ENCODE measurements at regions not wholly inside any gene's neighbourhood (a gene's known extent, or its start where the extent isn't known, plus 50 kb on each side); places are given as distances from the start of the nearest gene placed in this dataset.

DNA sequence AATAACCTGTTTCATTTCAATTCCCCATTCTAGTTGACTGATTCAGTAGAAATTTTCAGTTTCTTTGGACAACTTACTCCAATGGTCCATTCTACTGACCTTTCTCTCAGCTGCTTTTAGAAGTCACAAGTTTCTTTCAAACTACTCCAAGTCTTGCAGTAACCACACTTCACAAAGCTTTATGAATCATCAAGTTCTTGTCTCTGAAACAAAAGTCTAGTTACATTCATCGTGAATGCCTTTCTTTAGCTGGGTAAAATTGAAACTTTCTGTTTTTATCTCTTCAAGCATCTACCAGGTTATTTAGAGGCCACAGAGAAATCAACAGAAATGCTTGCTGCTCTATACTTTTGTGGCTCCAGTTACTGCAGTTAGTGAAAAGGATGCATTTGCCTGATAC lies 405.4 kb downstream of the TMEM232 start:
- DNase-seq (ENCODE audit: low read depth, low spot score) = no peak
- no peak overlapping the region for H3K4me3 ChIP-seq (ENCODE audit: low read length)

DNA sequence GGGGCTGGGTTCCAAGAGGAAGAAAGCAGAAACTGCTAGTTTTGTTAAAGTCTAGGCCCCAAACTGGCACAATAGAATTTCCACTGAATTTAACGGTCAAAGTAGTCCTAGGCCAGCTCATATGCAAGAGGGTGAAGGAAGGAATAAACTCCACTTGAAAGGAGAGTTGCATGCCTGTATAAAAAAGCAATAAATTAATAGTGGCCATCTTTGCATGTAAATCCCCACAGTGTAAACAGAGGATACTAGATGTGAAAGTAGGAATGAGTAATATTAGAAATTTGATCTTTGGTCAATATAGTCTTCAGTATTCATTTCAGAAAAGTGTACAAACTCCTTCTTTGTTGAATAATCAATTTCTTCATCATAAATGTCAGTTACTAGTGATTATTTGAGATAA lies 403.1 kb downstream of the TMEM232 start:
- no peak overlapping the region for H3K4me3 ChIP-seq (ENCODE audit: low read length)
- DNase-seq (ENCODE audit: low read depth, low spot score) = no peak

DNA sequence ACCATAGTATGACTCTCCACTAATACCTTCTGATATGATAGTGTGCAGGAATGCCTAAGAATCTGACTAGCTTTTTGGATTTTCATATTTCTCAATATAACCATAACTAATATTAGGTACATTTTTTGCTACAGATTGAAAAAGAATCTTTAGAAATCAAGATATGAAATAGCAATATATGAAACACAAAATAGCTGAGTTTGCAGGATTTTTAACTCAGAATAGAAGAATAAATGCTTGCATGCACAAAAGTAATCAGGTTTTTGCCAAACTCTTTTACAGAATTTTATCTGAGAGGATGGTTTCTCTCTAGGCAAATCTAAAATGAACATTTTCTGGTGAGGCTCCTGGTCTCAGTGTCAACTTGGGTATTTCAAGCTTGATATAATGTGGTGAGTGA lies 402.6 kb downstream of the TMEM232 start:
- DNase-seq (ENCODE audit: low read depth, low spot score) = no peak
- no peak overlapping the region for H3K4me3 ChIP-seq (ENCODE audit: low read length)

DNA sequence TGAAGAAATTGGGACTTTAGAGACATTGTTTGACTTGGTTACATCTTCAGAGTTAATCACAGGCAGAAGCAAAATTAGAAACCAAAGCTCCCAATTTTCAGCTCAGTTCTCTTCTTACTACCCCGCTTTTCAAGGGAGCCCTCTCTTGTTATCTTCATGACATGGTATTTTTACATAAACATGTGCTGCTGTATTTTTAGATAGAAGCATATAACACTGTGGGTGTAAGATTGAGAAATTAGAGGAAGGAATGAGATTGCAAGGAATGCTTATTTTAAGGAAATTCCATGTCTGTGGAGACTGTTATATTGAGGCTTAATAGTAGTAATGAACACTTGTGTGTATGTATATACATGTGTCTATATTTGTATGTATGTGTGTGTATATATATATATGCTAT lies 401.6 kb downstream of the TMEM232 start:
- H3K4me3 ChIP-seq (ENCODE audit: low read length) = no peak overlapping the region
- no peak for DNase-seq (ENCODE audit: low read depth, low spot score)

DNA sequence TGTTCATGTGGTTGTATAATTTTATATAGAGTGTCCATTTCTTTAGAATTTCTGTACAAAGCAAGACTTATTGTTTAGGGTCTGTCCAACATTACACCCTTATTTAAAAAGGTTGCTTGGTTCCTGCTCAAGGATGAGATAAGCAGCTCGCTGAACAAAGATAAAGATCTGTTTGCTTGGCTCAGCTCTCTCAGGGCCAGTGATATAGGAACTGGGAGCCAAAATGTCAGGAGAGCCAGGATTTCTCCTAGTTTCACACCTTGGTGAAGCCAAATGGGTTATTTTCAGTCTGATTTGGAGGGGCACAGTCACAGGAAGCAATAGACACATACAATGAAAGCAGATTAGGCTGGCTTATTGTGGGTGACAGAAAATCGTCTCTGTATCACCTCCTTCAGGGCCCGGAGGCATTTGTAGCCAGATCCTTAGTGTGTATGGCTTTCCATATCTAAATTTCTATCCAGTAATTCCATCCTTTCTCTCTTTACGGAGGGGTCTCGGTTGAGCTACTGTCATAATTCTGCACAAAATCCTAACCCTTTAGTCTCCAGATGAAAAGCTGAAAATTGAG lies 396.4 kb downstream of the TMEM232 start:
- DNase-seq (ENCODE audit: low read depth, low spot score) = no peak
- H3K4me3 ChIP-seq (ENCODE audit: low read length) = no peak overlapping the region

DNA sequence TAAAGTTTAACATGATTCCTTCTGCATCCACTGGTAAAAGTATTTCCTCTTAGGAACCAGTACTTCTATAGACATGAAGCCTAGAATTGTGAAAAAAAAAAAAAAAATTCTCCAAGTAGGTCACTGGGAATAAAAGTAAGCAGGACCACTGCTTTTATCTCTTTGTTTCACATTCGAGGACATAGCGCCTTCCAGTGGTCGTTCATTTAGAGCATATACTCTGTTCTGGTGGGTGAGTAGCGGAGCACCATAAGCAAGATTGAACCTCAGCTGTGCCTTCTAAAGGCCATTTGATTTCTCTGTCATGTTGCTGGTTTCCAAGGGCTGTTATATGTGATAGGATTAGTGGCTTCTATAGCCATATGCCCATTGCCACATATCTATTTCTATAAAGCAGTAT lies 393.1 kb downstream of the TMEM232 start:
- DNase-seq (ENCODE audit: low read depth, low spot score) = peak; percentile 7
- no peak overlapping the region for H3K4me3 ChIP-seq (ENCODE audit: low read length)

DNA sequence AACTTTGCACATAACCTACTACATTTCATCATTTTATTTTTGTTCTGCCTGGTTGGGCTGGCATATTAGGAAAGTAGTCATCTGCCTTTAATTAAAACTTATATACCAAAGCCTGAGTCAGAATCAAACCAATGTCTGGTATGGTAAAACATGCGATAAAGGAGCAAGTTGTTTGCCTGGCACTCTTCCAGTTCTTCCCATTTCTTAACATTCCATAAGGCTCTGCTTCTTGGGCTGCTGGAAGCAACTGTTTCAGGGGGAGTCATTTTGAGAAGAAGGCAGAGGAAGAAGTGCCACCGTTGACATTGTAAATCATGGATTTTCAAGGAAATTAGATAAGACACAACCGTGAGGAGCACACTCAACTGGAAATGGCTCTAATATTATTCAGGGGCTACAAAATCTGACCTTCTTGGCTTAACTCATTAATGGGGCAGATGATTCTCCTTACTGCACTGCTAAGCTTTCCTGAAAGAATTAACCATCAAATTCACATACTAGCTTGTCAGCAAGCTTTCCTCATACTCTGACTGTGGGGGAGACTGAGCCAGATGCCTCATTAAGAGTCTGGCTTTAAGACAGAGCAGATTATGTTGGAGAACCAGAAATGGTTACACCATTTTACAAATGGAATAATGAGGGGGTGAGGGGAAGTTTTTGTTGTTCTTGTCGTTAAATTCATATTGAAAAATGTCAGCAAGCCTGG lies 391.0 kb downstream of the TMEM232 start:
- no peak overlapping the region for H3K4me3 ChIP-seq (ENCODE audit: low read length)
- DNase-seq (ENCODE audit: low read depth, low spot score) = no peak

DNA sequence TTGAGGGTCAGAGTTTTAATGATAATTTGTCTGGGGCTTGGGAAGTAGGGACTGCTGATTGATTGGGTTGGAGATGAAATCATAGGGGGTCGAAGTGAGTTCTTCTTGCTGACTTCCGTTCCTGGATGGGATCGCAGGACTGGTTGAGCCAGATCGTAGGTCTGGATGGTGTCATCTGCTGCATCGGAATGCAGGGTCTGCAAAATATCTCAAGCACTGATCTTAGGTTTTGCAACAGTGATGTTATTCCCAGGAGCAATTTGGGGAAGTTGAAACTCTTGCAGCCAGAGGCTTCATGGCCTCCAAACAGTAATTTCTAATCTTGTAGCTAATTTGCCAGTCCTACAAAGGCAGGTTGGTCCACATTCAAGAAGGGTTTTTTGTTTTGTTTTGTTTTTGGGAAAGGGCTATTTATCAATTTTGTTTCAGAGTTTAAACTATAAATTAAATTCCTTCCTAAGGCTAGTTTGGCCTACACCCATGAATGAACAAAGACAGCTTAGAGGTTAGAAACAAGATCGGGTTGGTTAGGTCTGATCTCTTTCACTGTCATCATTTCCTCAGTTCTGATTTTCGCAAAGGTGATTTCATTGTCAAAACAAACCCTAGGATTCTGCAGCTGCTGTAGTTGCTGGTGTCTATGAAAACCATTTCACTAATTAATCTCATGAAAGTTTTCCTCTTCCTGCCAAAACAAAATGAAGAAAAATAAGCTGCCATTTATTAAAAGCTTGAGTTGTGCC lies 388.0 kb downstream of the TMEM232 start:
- DNase-seq (ENCODE audit: low read depth, low spot score) = no peak
- no peak overlapping the region for H3K4me3 ChIP-seq (ENCODE audit: low read length)

DNA sequence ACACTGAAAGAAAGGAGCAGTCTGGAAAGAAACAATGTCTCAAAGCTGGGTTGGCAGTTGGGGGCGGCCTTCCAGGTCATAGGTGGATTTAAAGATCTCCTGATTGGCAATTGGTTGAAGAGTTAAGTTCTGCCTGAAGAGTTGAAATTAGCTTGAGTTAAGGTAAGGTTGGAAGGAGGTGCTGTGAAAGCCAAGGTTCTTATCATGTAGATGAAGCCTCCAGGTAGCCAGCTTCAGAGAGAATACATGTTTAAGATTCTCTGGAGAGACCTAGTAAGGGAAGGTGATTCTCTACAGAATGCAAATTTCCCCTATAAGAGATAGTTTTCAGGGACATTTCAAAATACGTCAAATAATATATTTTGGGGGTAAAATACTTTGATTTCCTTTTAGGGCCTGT lies 387.1 kb downstream of the TMEM232 start:
- no peak for DNase-seq (ENCODE audit: low read depth, low spot score)
- H3K4me3 ChIP-seq (ENCODE audit: low read length) = no peak overlapping the region

DNA sequence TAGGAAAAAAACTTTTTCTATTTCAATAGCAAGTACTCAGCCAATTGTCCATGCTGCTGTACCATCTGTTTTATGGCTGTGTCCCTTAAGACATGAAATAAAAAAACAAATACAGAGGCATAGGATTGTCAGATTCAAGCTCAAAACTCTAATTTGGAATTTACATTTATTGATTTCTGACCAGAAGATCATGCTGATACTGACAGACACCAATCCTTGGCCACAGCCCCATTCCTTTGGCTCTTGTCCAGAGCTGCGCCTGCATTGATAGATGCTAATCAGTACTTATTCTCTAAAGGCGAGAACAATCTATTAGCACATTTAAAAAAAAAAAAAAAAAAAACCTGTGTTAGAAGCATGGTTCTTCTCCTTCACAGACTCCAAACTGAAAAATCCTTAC lies 384.6 kb downstream of the TMEM232 start:
- H3K4me3 ChIP-seq (ENCODE audit: low read length) = no peak overlapping the region
- no peak for DNase-seq (ENCODE audit: low read depth, low spot score)

DNA sequence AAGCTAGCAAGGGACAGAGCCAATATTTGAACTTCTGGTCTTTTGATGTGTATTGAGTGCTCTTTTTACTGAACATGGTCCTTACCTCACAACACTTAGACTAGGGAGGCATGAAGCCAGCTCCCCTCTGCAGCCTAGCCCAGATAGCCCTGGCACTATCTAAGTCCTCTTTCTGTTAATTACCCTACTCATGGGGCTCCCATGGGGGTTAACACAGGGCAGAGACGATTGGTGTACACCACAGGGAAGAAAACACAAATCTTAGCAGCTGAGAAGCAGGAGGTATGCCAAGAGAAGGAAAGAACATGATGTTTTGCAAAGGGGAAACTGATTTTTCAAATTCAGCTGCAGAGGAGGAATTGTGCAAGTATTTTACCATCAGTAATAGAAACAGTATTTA lies 383.8 kb downstream of the TMEM232 start:
- no peak overlapping the region for H3K4me3 ChIP-seq (ENCODE audit: low read length)
- no peak for DNase-seq (ENCODE audit: low read depth, low spot score)

DNA sequence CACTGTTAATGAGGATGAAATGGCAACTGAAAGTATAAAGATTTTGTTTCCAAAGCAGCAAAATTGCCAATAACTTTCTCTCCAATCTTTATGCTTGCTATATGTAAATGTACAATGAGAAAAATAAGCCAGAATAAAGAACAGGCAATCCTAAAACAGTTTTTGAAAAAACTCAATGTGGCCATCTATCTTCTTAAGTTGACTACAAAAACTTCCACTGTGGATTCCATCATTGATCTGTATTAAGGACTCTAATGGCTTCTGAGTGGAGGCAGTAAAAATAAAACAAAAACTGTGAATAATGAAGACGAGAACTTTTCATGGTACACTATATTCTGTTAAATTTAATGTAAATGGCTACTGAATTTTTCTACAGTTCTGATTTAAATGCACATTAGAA lies 382.9 kb downstream of the TMEM232 start:
- DNase-seq (ENCODE audit: low read depth, low spot score) = no peak
- H3K4me3 ChIP-seq (ENCODE audit: low read length) = no peak overlapping the region

DNA sequence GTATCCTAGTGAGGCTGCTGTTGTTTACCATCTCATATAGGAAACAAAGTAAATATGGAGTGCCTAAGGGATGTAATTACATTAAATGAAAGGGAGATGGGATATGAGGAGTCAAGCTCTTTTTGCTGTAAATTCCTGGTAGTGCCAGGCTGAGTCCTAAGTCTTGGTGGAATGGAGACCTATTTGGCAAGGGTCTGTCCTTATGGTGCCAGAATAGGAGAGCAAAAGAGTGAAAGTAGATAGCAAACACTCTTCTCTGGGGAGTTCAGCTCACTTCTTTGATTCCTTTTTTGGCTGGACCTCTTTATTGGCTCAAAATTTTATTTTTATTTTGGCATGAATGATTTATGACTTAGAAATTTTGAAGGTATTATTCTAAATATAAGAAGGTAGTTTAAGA lies 380.8 kb downstream of the TMEM232 start:
- no peak overlapping the region for H3K4me3 ChIP-seq (ENCODE audit: low read length)
- no peak for DNase-seq (ENCODE audit: low read depth, low spot score)

DNA sequence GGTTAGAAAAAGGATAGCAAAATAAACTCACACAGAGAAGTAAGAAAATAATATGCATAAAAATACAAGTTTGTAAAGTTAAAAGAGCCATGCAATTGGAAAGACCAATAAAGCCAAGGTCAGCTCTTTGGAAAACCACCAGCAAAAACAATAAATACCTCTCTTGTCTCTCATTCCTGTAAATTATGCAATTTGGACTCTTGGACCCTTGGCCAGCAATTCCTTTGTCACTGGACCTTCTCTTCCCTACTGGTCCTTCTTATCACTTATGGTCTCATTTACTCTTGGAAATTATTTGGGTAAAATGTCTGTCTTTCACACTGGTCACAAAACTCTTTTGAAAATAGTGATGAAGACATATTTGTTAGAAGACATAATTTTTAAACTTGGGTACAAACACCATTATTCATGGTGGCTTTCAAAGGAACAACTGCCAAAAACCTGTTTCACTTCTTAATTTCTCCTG lies 379.5 kb downstream of the TMEM232 start:
- H3K4me3 ChIP-seq (ENCODE audit: low read length) = no peak overlapping the region
- DNase-seq (ENCODE audit: low read depth, low spot score) = no peak

DNA sequence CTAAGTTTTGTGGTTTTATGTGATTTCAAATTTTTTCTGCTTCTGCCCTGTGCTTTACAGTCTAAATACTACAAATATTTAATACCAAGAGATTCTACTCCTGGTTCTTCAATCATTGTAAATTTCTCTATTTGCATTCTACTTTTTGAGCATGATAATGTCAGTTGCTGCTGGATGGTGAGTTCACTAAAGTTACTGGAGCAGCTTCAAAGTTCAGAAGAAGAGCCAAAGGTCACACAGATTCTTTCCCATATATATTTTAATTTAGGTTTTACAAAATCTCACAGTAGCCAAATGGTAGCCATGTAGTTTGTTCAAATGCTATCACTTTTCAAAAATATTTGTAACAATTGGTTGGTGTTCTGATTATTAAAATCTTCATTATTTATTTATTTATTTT lies 378.7 kb downstream of the TMEM232 start:
- no peak for DNase-seq (ENCODE audit: low read depth, low spot score)
- no peak overlapping the region for H3K4me3 ChIP-seq (ENCODE audit: low read length)

DNA sequence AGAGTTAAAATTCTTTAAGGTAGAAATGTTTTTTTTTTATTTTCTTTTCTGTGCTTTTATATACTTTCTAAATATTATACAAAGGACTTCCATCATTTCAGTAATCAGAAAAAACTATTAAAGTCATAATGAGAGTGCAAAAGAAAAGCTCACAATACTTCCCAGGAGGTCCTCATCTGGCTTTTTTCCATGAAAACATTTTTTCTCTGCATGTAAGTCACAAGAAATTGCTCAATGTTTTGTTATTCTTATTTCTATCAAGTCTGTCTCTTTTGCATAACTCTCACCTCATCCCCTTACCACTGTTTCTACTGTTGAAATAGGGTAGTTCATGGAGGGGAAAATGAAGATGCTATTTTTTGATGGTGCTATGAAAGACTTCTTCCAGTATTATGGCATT lies 375.0 kb downstream of the TMEM232 start:
- no peak overlapping the region for H3K4me3 ChIP-seq (ENCODE audit: low read length)
- no peak for DNase-seq (ENCODE audit: low read depth, low spot score)

DNA sequence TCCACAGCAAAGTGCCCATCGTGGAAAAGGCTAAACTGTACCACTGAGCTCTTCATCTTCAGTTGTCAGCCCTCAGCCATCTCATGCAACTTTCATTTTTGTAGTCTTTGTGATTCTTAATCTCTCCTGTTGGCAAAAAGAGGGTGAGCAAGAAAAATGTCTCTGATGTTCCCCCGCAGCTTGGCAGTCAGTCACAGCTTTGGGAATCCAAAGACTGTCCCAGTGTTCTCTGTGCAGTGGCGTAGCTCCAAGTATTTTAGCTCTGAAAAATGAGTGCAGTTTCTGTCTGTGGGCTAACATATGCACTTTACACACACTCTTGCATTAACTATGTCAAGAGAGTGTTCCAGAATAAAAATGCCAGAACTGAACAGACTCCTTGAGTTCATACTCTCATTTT lies 372.2 kb downstream of the TMEM232 start:
- no peak overlapping the region for H3K4me3 ChIP-seq (ENCODE audit: low read length)

DNA sequence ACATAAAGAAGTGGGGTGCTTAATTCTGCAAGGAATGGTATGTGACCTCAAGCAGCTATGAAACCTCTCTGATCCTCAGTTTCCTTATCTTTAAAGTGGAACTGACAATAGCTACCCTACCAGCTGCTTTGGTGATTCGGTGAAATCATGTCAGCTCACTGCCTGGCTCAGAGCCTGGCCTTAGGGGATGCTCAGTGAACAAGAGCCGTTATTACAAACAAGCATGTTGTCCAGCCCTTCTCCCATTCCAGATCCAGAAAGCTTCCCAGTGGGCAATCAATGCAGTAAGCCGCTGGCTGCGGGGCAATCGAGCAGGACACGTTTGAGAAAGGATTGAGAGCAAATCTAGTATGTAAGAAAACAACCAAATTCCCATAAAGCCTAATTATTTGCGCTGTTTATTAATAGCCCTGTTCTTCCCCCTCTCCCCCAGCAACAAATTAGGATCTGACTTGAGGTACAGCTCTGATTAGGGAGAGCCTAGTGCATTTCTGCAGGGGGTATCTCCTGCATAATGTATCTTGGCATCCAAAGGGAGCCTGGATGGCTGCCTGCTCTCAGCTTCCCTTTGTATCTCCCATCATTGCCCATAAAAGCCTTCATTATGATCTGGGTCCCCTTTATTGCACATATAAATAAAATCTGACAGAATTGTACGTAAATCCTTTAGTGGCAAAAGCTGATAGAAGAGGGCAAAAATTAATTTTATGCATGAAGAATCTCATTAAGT lies 371.4 kb downstream of the TMEM232 start:
- DNase-seq (ENCODE audit: low read depth, low spot score) = no peak
- no peak overlapping the region for H3K4me3 ChIP-seq (ENCODE audit: low read length)

More for the DNA sequence above, 372.2 kb downstream of the TMEM232 start:
- no peak for DNase-seq (ENCODE audit: low read depth, low spot score)

DNA sequence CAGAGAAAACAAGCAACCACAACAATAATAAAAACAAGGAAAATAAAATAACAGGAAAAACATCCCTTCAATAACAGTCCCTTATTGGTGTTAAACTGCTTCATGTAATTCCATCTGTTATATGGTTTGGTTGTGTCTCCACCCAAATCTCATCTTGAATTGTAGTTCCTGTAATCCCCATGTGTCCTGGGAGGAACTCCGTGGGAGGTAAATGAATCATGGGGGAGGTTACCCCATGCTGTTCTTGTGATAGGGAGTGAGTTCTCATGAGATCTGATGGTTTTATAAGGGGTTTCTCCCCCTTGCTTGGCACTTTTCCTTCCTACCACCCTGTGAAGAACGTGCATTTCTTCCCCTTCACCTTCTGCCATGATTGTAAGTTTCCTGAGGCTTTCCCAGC lies 369.8 kb downstream of the TMEM232 start:
- no peak overlapping the region for H3K4me3 ChIP-seq (ENCODE audit: low read length)
- no peak for DNase-seq (ENCODE audit: low read depth, low spot score)

DNA sequence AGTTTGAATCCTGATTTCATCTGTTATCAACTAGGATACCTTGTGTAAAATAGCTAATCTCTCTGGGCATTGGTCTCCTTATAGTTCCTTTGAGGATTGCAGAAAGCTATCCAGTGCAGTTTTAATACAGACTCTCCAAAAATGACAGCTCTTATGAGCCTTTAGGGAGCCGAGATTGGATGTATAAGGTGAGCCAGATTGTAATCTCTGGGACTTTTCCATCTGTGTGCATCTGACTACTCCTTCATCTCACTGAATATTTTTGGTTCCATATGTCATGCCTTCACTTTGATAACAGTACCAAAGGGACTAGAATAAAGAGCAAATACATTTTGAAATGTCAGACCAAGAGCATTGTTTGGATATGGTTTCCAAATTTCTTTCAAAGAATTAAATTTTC lies 367.2 kb downstream of the TMEM232 start:
- DNase-seq (ENCODE audit: low read depth, low spot score) = no peak
- no peak overlapping the region for H3K4me3 ChIP-seq (ENCODE audit: low read length)

All from Jurkat, Clone E6-1 (cell line).